Naive thymus-derived CD4-positive, alpha-beta T cell (primary cell): ENCODE measurements at regions not wholly inside any gene's neighbourhood (a gene's known extent, or its start where the extent isn't known, plus 50 kb on each side); places are given as distances from the start of the nearest gene placed in this dataset.

ENCODE experiments used
- ATAC-seq: fragments of 150-1000 bp; cut with Tn5 transposase; 2 replicates; pipeline ENCODE4 v1.10.0; 2021; ENCODE audit warnings: mild to moderate bottlenecking, moderate library complexity
- CTCF ChIA-PET: fragments of 350-600 bp; sonication (Branson Sonifier 250); formaldehyde crosslinking; loops from one replicate; lab custom pipeline; 2021; ENCODE audit warnings: antibody characterized with exemption; lab: Charles Lee
- POLR2A ChIA-PET: fragments of 350-600 bp; sonication (Branson Sonifier 250); formaldehyde crosslinking; loops from one replicate; lab custom pipeline; 2021; ENCODE audit warnings: antibody characterized with exemption, inconsistent platforms; lab: Charles Lee
- DNase-seq, 9 donors: peaks; one replicate each; pipeline versions ENCODE4 v3.0.0 to v3.0.0-alpha.2; 2020 to 2022; ENCODE audit warnings: mixed read lengths in 1 of 9
- H3K27ac ChIP-seq: one replicate; pipeline ENCODE4 v1.7.0; 2013; ENCODE audit warnings: mild to moderate bottlenecking, low read depth, low read length, moderate library complexity
- H3K27me3 ChIP-seq, 2 donors: one replicate each; pipeline ENCODE4 v1.7.0; 2013; ENCODE audit warnings: low read length in 2 of 2, mild to moderate bottlenecking in 2 of 2, moderate library complexity in 2 of 2; ENCODE audit not compliant: control insufficient read depth in 2 of 2, insufficient read depth in 2 of 2
- H3K36me3 ChIP-seq, 3 experiments: 1 replicate in 2 of 3; 2 replicates in 1 of 3; pipeline ENCODE4 v1.7.0; 2013; ENCODE audit warnings: low read length in 3 of 3, mild to moderate bottlenecking in 3 of 3, moderate library complexity in 1 of 3; ENCODE audit not compliant: insufficient read depth in 3 of 3, control insufficient read depth in 2 of 3
- H3K4me1 ChIP-seq, 2 donors: one replicate each; pipeline ENCODE4 v1.7.0; 2013; ENCODE audit warnings: low read length in 2 of 2, mild to moderate bottlenecking in 2 of 2, moderate library complexity in 1 of 2; ENCODE audit not compliant: control insufficient read depth in 2 of 2, insufficient read depth in 2 of 2
- H3K4me3 ChIP-seq: 2 replicates; pipeline ENCODE4 v1.7.0; 2013; ENCODE audit warnings: mild to moderate bottlenecking, low read length
- H3K9me3 ChIP-seq, 3 experiments: 1 replicate in 2 of 3; 2 replicates in 1 of 3; pipeline ENCODE4 v1.7.0; 2013; ENCODE audit warnings: low read length in 3 of 3; ENCODE audit not compliant: control insufficient read depth in 2 of 3
- H3K27ac Mint-ChIP-seq, 9 donors: one replicate each; pipeline ENCODE4 v1.8.0; 2020 to 2022; ENCODE audit warnings: mixed read lengths in 9 of 9, mild to moderate bottlenecking in 8 of 9, moderate library complexity in 5 of 9, inconsistent platforms in 2 of 9
- H3K27me3 Mint-ChIP-seq, 5 donors: one replicate each; pipeline ENCODE4 v1.8.0; 2021 to 2022; ENCODE audit warnings: mixed read lengths in 5 of 5, mild to moderate bottlenecking in 1 of 5
- H3K36me3 Mint-ChIP-seq, 5 donors: one replicate each; pipeline ENCODE4 v1.8.0; 2020 to 2022; ENCODE audit warnings: mixed read lengths in 5 of 5, mild to moderate bottlenecking in 3 of 5, inconsistent platforms in 1 of 5
- H3K4me1 Mint-ChIP-seq, 7 donors: one replicate each; pipeline ENCODE4 v1.8.0; 2020 to 2022; ENCODE audit warnings: mixed read lengths in 7 of 7, mild to moderate bottlenecking in 3 of 7, inconsistent platforms in 1 of 7
- H3K4me3 Mint-ChIP-seq, 10 donors: one replicate each; pipeline ENCODE4 v1.8.0; 2020 to 2022; ENCODE audit warnings: mild to moderate bottlenecking in 10 of 10, mixed read lengths in 10 of 10, moderate library complexity in 6 of 10, inconsistent platforms in 2 of 10
- H3K9me3 Mint-ChIP-seq, 11 donors: one replicate each; pipeline ENCODE4 v1.8.0; 2020 to 2022; ENCODE audit warnings: mixed read lengths in 11 of 11, mild to moderate bottlenecking in 4 of 11, inconsistent platforms in 1 of 11, moderate library complexity in 1 of 11
- intact Hi-C, 2 donors: fragments of 100-400 bp; cut with micrococcal nuclease; formaldehyde crosslinking; loops; one replicate each; pipeline ENCODE4 v1.15.1; 2023

DNA sequence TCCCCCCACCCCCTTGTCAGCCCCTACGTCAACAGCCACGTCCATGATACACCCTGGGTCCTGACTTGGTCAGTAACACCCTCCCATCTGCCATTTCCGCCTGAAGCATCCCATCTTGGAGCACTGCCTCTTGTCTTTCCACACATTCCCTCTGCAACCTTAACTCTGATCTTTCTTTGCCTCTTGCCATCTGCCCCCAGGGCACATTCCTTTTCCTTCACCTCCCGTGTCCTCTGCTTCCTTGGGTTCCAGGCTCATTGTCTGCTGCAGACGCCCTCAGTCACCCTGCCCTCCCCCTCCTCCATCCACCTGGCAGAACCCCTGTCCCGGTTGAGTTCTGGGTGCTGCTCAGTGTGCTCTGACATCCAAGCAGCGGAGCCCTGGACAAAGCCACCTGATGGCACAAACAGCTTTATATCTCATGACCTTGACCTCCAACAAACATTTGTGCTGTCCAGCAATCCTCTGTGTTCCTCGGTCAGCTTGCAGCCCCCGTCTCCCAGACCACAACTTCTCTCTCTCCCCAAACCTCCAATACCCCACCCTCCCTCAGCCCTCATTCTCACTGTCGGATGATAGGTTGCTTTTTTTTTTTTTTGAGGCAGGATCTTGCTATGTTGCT is 97.7 kb upstream of the IER5L start:
- Histone ChIP-seq H3K4me1 (peaks cover 11 to 13% of the 10 kb centered on the region in 2 donors), H3K36me3 (no peaks in the 10 kb centered on the region), H3K27ac (no peak overlapping the region), H3K4me3 (no peak overlapping the region), H3K27me3 (peaks cover 0 to 2% of the 10 kb centered on the region in 2 donors), H3K9me3 (no peaks in the 10 kb centered on the region)
- CTCF ChIA-PET, result interaction anchor here (0.7 to 1.1 kb wide), 2 partner anchors 133 to 144 kb away, joined by 4 read pairs; no protein-coding TSS in a partner anchor
- no peaks in the 10 kb centered on the region for H3K36me3 Mint-ChIP-seq
- no peak overlapping the region for H3K4me3 Mint-ChIP-seq
- no peaks in the 10 kb centered on the region for H3K9me3 Mint-ChIP-seq
- H3K27ac Mint-ChIP-seq, result no peak overlapping the region
- POLR2A ChIA-PET, result no interaction called here
- ATAC-seq (no peak), DNase-seq (no peak)
- peaks cover 0 to 34% (median 0%) of the 10 kb centered on the region in 5 donors for H3K27me3 Mint-ChIP-seq
- intact Hi-C loops, result loop anchor here in 1 of 2 donors (10.0 kb wide), 1 partner anchor 49 kb away; no protein-coding TSS in a partner anchor
- H3K4me1 Mint-ChIP-seq, result peaks cover 14 to 21% (median 17%) of the 10 kb centered on the region in 7 donors

DNA sequence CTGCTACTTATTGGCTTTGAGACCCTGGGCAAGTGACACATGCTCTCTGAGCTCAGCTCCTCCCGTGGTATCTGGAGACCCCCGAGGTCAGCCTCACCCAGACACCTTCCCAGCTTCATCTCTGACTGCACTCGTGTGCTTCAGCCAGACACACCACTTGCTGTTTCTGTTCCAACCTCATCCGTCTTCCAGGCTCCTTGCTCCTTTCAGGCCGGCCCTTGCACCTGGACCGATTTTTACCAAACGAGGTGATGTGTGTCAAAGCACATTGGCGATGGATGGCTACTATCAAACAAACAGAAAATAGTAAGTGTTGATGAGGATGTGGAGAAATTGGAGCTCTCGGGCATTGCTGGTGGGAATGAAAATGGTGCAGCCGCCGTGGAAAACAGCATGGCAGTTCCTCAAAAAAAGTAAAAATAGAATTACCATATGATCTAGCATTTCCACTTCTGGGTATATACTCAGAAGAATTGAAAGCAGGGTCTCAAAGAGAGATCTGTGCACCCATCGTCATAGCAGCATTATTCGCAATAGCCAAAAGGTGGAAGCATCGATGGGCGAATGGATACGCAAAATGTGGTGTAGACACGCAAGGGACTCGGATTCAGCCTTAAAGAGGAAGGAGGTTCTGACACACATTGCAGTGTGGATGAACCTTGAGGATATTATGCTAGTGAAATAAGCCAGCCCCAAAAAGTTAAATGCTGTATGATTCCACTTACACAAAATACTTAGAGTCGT is 96.1 kb upstream of the IER5L start:
- no peak for DNase-seq
- POLR2A ChIA-PET, result interaction anchor here (0.9 to 1.8 kb wide), 2 partner anchors 24 to 45 kb away, joined by 3 read pairs; no protein-coding TSS in a partner anchor
- intact Hi-C loops, result loop anchor here (5.0 to 10.0 kb wide), 3 partner anchors 37 to 51 kb away; no protein-coding TSS in a partner anchor

DNA sequence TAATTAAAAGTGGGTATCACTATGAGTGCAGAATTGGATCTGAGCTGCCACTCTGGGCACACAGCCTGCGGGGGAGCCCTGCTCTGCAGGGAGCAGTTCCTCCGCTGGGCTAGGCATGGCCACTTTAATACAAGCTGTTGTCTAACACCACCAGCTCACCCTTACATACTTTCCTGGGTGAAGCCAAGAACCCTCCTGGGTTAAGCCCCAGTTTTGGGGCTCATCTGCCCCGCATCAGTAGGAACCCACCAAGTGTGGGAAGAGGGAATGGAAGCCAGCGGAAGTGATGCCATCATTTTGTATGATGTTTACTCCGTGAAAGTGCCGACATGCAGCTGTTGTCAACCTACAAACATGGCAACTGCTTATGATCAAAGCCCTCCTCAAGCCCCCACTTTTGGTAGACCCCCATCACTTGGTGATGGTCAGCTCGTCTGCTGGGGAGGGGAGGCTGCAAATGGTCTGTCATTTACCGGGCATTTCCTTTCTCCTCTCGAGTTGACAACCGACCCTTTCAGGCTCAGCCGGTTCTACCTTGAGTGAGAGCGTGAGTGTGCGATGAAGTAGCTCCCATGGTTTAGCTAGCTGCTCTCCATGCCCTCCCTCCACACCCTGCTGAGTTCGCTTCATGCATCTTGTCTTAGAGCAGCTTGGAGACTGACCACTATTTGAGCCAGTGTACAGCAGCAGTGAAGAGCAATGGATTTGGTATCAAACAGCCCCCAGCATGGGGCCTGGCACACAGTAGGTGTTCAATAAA is 95.3 kb upstream of the IER5L start:
- H3K27ac ChIP-seq, result no peak overlapping the region
- H3K9me3 ChIP-seq, result no peaks in the 10 kb centered on the region
- H3K27me3 ChIP-seq, result peaks cover 0 to 2% of the 10 kb centered on the region in 2 donors
- H3K4me3 ChIP-seq, result no peak overlapping the region
- peaks cover 0 to 34% (median 0%) of the 10 kb centered on the region in 5 donors for H3K27me3 Mint-ChIP-seq
- no peaks in the 10 kb centered on the region for H3K36me3 Mint-ChIP-seq
- POLR2A ChIA-PET, result interaction anchor here (0.7 to 1.8 kb wide), 3 partner anchors 23 to 46 kb away, joined by 3 read pairs; no protein-coding TSS in a partner anchor
- no peak overlapping the region for H3K27ac Mint-ChIP-seq
- ATAC-seq (no peak), DNase-seq (no peak)
- H3K4me1 ChIP-seq, result peaks cover 20 to 22% of the 10 kb centered on the region in 2 donors
- intact Hi-C loops, result loop anchor here (5.0 to 10.0 kb wide), 3 partner anchors 36 to 51 kb away; no protein-coding TSS in a partner anchor
- no peak overlapping the region for H3K4me3 Mint-ChIP-seq
- H3K4me1 Mint-ChIP-seq, result peaks cover 23 to 34% (median 29%) of the 10 kb centered on the region in 7 donors
- H3K36me3 ChIP-seq, result no peaks in the 10 kb centered on the region
- CTCF ChIA-PET, result no interaction called here
- H3K9me3 Mint-ChIP-seq, result no peaks in the 10 kb centered on the region

More for the DNA sequence above, 96.1 kb upstream of the IER5L start:
- H3K9me3 Mint-ChIP-seq, result no peaks in the 10 kb centered on the region
- H3K27me3 Mint-ChIP-seq, result peaks cover 0 to 34% (median 0%) of the 10 kb centered on the region in 5 donors
- Histone ChIP-seq H3K27ac (no peak overlapping the region), H3K4me1 (peaks cover 20 to 22% of the 10 kb centered on the region in 2 donors), H3K9me3 (no peaks in the 10 kb centered on the region), H3K4me3 (no peak overlapping the region), H3K36me3 (no peaks in the 10 kb centered on the region), H3K27me3 (peaks cover 0 to 2% of the 10 kb centered on the region in 2 donors)
- H3K4me3 Mint-ChIP-seq, result no peak overlapping the region
- H3K4me1 Mint-ChIP-seq, result peaks cover 23 to 29% (median 27%) of the 10 kb centered on the region in 7 donors
- H3K27ac Mint-ChIP-seq, result peak overlapping the region in 2 of 9 donors; percentile 45 to 77
- H3K36me3 Mint-ChIP-seq, result no peaks in the 10 kb centered on the region
- CTCF ChIA-PET, result no interaction called here
- ATAC-seq, result no peak

DNA sequence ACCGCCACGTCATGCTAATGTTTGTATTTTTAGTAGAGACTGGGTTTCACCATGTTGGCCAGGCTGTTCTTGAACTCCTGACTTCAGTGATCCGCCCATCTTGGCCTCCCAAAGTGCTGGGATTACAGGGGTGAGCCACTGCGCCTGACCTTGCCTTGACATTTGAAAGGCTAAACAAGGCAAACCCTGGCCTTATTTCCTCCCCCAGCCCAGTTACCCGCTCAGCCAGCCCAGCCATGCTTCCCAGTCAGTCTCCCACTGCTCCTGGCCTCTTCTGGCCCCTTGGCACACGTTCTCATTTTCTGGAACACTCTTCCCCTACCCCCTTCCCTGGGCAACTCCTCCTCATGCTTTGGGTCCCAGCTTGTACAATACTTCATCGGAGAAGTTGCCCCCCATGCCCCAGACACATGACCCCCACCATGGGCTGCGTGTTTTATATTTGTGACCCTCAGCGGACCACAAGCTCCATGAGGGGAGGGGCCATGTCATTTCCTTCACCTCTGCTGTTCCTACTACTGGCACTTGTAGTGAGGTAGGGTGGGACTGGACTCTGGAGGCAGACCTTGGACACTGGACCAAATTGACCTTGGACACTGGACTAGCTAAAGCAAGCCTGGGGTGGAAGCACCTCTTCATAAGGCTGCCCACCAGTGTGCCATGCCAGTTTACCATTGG is 94.4 kb upstream of the IER5L start:
- intact Hi-C loops, result loop anchor here (5.0 to 10.0 kb wide), 3 partner anchors 35 to 52 kb away; no protein-coding TSS in a partner anchor
- peak overlapping the region in 1 of 10 donors; percentile 71 for H3K4me3 Mint-ChIP-seq
- peaks cover 23 to 34% (median 29%) of the 10 kb centered on the region in 7 donors for H3K4me1 Mint-ChIP-seq
- ATAC-seq, result no peak
- H3K27ac Mint-ChIP-seq, result peak overlapping the region in 4 of 9 donors; percentile 28 to 89 (median 68)
- ChIA-PET CTCF (interaction anchor here (0.7 kb wide), 1 partner anchor 41 kb away, joined by 3 read pairs; no protein-coding TSS in a partner anchor), POLR2A (interaction anchor here (0.7 to 1.8 kb wide), 2 partner anchors 22 to 23 kb away, joined by 3 read pairs; no protein-coding TSS in a partner anchor)
- no peak overlapping the region for H3K4me3 ChIP-seq
- H3K27me3 Mint-ChIP-seq, result peaks cover 0 to 34% (median 0%) of the 10 kb centered on the region in 5 donors
- H3K36me3 ChIP-seq, result no peaks in the 10 kb centered on the region
- H3K4me1 ChIP-seq, result peaks cover 20 to 22% of the 10 kb centered on the region in 2 donors
- H3K9me3 ChIP-seq, result no peaks in the 10 kb centered on the region
- no peaks in the 10 kb centered on the region for H3K36me3 Mint-ChIP-seq
- DNase-seq, result no peak
- peaks cover 0 to 2% of the 10 kb centered on the region in 2 donors for H3K27me3 ChIP-seq
- H3K27ac ChIP-seq, result no peak overlapping the region
- H3K9me3 Mint-ChIP-seq, result no peaks in the 10 kb centered on the region

DNA sequence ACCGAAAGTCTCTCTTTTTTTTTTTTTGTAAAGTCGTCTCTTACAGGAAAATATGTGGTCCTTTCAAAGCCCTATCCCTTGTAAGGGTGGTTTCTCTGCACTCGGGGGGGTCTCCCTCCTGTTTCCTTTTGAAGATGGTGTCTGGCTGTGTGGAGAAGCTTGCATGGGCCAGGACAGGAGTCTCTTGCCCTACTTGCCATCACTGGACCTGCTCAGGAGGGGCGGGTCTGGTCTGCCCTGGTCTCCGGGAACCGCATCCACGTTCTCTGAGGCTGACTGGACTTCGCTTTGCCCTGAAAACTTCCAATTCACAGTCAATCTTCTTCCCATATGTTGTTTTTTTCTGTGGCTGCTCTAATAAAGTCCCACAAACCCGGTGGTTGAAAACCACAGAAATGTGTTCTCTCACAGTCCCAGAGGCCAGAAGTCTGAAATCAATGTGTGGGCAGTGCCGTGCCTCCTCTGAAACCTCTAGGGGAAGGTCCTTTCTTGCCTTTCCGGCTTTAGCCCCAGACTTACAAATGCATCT is 92.9 kb upstream of the IER5L start:
- H3K4me3 ChIP-seq, result peak overlapping the region; percentile 28
- no peak overlapping the region for H3K27ac ChIP-seq
- peak in 4 of 9 donors; percentile 6 to 20 (median 10) for DNase-seq
- no peaks in the 10 kb centered on the region for H3K9me3 ChIP-seq
- peak overlapping the region; percentile 33 to 89 (median 82) for H3K27ac Mint-ChIP-seq
- H3K27me3 ChIP-seq, result peaks cover 0 to 2% of the 10 kb centered on the region in 2 donors
- peaks cover 20 to 22% of the 10 kb centered on the region in 2 donors for H3K4me1 ChIP-seq
- peaks cover 18 to 37% (median 27%) of the 10 kb centered on the region in 7 donors for H3K4me1 Mint-ChIP-seq
- H3K9me3 Mint-ChIP-seq, result no peaks in the 10 kb centered on the region
- no peaks in the 10 kb centered on the region for H3K36me3 ChIP-seq
- peak overlapping the region; percentile 41 to 81 (median 72) for H3K4me3 Mint-ChIP-seq
- H3K36me3 Mint-ChIP-seq, result no peaks in the 10 kb centered on the region
- peaks cover 0 to 20% (median 0%) of the 10 kb centered on the region in 5 donors for H3K27me3 Mint-ChIP-seq
- ChIA-PET CTCF (no interaction called here), POLR2A (interaction anchor here (0.9 to 1.2 kb wide), 2 partner anchors 24 to 35 kb away, joined by 3 to 5 read pairs; no protein-coding TSS in a partner anchor)
- peak; percentile 42 for ATAC-seq
- intact Hi-C loops, result loop anchor here (1.0 to 10.0 kb wide), 4 partner anchors 12 to 54 kb away; no protein-coding TSS in a partner anchor
